Heart left ventricle (tissue), 13 donors: ENCODE measurements at regions not wholly inside any gene's neighbourhood (a gene's known extent, or its start where the extent isn't known, plus 50 kb on each side); places are given as distances from the start of the nearest gene placed in this dataset.

ENCODE experiments used
- CTCF ChIP-seq, 12 donors: fragments of 200-600 bp; sonication (generic) in 4 of 12; IDR thresholded peaks; one replicate each; pipeline versions ENCODE4 v1.5.0 to v1.8.0; 2018 to 2022; ENCODE audit warnings: antibody characterized with exemption in 12 of 12, mild to moderate bottlenecking in 5 of 12
- POLR2A ChIP-seq, 2 donors: fragments of 450-650 bp; IDR thresholded peaks; one replicate each; pipeline ENCODE4 v1.6.1; 2017; ENCODE audit warnings: antibody characterized with exemption in 2 of 2, mild to moderate bottlenecking in 2 of 2, moderate library complexity in 2 of 2
- donor health status: ischemic (EF 13 %, LVEDD 7.1; RV severe dilation, severe dysfunction).
- donor health status: DM: no; HTN: yes; CAD: no.
- donor health status: DM: no; HTN: no; CAD: no.
- donor health status: ischemic (EF 25% LVEDD 6.9; RV normal size, moderate dysfunction).
- donor health status: ischemic (EF 25% LVEDD 5.7; RV mildly dilated, moderate dysfunction).
- donor health status: ischemic (EF 35%, LVEDD 5.7; RV mildly dilated, moderate dysfunction).
- donor health status: nonischemic (EF 11% LVEDD 7.7; RV severe dilation, severe dysfunction).
- donor health status: DM: yes; HTN: yes; CAD: no.
- donor health status: PGD.
- donor health status: ischemic (EF 29% LVEDD 5.4; RV normal size, mild dysfunction).
- donor health status: nonischemic (EF 23%, LVEDD 6.1; RV moderate dilation, normal function).

DNA sequence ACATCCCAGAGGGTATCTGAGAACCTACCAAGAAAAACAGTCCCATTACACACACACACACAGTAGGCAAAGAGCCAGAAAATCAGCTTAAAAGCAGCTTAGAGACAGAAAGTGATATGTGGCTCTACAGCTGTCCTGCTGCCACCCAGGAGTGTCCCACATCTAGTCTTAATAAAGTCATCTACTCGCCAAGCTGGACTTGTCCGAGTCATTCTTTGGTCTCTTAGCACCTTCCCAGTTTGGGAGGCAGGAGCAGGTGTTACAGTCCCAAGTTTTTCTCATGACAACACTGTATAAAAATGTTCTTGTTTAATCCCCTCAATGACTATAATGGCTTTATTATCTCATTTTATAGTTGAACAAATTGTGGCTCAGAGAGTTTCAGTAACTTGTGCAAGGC lies 252.5 kb upstream of the CASK start:
- TF ChIP-seq CTCF (IDR thresholded peaks at IDR 0.05) (no peak), POLR2A (IDR thresholded peaks at IDR 0.05) (no peak)
